ENCODE measurements at regions not wholly inside any gene's neighbourhood (a gene's known extent, or its start where the extent isn't known, plus 50 kb on each side); places are given as distances from the start of the nearest gene placed in this dataset.
A peak's percentile ranks its signal among the peaks of the same experiment; 100 is the strongest.
"Not testable (repeated sequence)": the region's sequence is repeated elsewhere in the genome, so short reads cannot be mapped to it uniquely, and the experiment has no call there.

- H3K4me3 ChIP-seq (ENCODE audit: low read depth, low read length) = not testable (repeated sequence)
- peak; percentile 30 for DNase-seq (ENCODE audit: low read depth)
These were observed 54.8 kb upstream of the ZNF717 start for GRCh38 chr3:75840160-75840559.

- H3K4me3 ChIP-seq (ENCODE audit: low read depth, low read length); DNase-seq (ENCODE audit: low read depth): not testable (repeated sequence)
These were observed 65.1 kb upstream of the ZNF717 start for GRCh38 chr3:75850301-75851008.

- no peak overlapping the region for H3K4me3 ChIP-seq (ENCODE audit: low read depth, low read length)
- no peak for DNase-seq (ENCODE audit: low read depth)
These were observed 77.8 kb upstream of the ZNF717 start for GRCh38 chr3:75863130-75863529.

DNA sequence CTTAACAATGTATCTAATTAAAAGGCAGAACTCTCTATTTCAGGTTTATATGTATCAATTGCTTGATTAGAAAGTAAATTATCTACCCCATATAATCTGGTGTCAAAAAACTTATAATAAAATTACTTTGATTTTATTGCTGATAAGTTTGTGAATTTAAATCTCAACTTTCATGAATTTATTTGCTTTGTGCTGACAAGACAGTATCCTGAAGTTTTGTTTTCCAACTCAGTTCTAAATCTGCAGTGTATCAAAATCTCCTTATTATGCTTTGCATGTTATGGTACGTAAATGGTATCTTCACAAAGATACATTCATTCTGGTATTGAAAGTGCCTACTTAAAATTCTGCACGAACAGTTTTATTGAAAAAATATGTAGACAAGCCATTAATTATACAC, 78.5 kb upstream of the ZNF717 start:
- no peak overlapping the region for H3K4me3 ChIP-seq (ENCODE audit: low read depth, low read length)
- no peak for DNase-seq (ENCODE audit: low read depth)

GRCh38 chr3:75883719-75884118, 98.4 kb upstream of the ZNF717 start:
- H3K4me3 ChIP-seq (ENCODE audit: low read depth, low read length); DNase-seq (ENCODE audit: low read depth): not testable (repeated sequence)

GRCh38 chr3:75886971-75887526, 101.7 kb upstream of the ZNF717 start:
- DNase-seq (ENCODE audit: low read depth) = no peak
- H3K4me3 ChIP-seq (ENCODE audit: low read depth, low read length) = no peak overlapping the region

DNA sequence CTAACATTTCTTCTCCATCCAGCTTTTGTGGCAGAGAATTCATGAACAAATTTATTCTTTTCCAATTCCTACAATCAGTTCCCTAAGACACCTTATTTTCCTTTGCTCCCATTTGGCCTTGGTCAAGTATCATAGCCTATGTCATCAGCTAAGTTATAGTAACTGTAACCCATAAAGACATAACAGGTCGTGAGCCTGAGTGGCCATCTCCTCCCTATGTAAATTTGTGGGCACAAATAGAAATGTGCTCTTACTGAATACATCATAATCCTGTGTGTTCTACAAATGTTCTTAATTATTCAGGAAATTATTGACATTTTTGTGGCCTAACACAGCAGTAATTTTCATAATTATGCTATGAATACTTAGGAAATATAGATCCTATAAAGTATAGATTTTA, 108.9 kb upstream of the ZNF717 start:
- no peak overlapping the region for H3K4me3 ChIP-seq (ENCODE audit: low read depth, low read length)
- DNase-seq (ENCODE audit: low read depth) = no peak

- H3K4me3 ChIP-seq (ENCODE audit: low read depth, low read length) = no peak overlapping the region
- DNase-seq (ENCODE audit: low read depth) = no peak
These were observed 110.9 kb upstream of the ZNF717 start for GRCh38 chr3:75896265-75896664.

GRCh38 chr3:75901446-75901845, 116.1 kb upstream of the ZNF717 start:
- DNase-seq (ENCODE audit: low read depth) = peak; percentile 24
- H3K4me3 ChIP-seq (ENCODE audit: low read depth, low read length) = not testable (repeated sequence)

GRCh38 chr3:75906555-75907112, 121.3 kb upstream of the ZNF717 start:
- no peak for DNase-seq (ENCODE audit: low read depth)

GRCh38 chr3:75913800-75914350, 128.5 kb upstream of the ZNF717 start:
- H3K4me3 ChIP-seq (ENCODE audit: low read depth, low read length) = no peak overlapping the region
- DNase-seq (ENCODE audit: low read depth) = no peak

More at GRCh38 chr3:75906555-75907112, 121.3 kb upstream of the ZNF717 start:
- peak overlapping the region; percentile 55 for H3K4me3 ChIP-seq (ENCODE audit: low read depth, low read length)

DNA sequence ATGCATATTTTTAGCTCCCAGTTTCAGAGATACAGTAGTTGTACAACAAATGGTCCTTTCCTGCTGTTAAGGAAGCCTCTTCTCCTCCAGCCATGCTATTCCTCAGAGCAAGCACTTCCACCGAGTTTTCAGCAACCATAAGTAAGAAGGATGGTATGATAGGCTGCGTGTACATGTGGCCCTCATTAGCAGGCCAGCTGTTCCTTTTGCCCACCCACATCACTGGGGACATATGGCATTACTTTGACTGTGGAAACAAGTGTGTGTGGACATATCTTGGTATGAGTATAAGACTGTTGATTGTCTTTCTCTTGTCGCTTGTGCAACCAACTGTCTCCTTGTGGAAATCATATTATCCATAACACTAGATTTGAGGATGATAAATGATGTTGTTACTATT, 129.4 kb upstream of the ZNF717 start:
- not testable (repeated sequence) for H3K4me3 ChIP-seq (ENCODE audit: low read depth, low read length); DNase-seq (ENCODE audit: low read depth)

DNA sequence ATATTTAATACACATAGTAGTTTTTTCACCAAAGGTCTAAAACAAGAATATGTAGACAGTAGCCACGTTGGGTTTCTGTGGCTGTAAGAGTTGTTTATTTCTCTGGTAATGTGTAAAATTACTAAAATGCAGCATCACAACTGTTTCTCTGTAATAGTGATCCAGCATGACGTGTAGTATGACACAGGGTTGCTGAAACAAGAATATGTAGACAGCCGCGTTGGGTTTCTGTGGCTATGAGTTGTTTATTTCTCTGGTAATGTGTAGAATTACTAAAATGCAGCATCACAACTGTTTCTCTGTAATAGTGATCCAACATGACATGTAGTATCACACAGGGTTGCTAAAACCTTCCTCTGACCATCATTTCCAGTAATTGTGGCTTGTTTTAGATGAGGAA, 153.6 kb upstream of the ZNF717 start:
- DNase-seq (ENCODE audit: low read depth) = no peak
- no peak overlapping the region for H3K4me3 ChIP-seq (ENCODE audit: low read depth, low read length)

DNA sequence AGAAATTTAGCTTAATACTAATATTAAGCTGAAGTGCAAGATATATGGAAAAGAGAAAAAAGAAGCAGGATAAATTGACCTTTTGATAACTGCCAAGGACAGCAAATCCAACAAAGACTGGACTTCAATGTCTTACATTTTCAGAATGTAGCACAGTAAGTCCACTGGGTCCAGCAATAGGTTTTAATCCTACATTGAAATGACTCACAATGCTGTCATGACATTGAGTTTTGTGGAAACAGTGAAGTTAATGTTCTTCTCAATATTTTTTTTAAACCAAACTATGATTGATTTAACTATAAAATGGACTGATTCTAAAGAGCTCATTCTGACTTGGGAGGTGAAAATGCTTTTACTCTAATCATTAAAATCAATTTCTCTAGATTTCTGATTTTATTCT, 166.6 kb upstream of the ZNF717 start:
- DNase-seq (ENCODE audit: low read depth) = no peak
- no peak overlapping the region for H3K4me3 ChIP-seq (ENCODE audit: low read depth, low read length)

DNA sequence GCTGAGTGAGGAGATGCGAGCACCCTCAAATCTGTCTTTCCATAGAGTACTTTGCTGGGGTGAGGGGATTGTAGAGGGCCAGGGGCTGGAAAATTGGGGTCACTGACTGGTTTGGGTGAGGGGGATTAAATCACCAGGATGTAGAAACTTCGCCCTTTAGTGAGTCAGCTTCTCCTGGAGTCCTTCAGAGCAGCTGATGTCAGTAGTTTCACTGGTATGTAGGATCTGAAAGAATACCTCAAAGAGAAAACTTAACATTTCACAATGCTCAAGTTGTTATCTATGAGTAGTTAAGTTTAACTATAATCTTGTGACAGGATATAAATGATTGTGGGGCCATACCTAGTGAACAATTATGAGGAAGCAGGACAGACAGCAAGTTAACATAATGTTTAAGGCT, 174.7 kb upstream of the ZNF717 start:
- not testable (repeated sequence) for DNase-seq (ENCODE audit: low read depth); H3K4me3 ChIP-seq (ENCODE audit: low read depth, low read length)

- H3K4me3 ChIP-seq (ENCODE audit: low read depth, low read length); DNase-seq (ENCODE audit: low read depth): not testable (repeated sequence)
These were observed 176.7 kb upstream of the ZNF717 start for GRCh38 chr3:75962054-75962453.

DNA sequence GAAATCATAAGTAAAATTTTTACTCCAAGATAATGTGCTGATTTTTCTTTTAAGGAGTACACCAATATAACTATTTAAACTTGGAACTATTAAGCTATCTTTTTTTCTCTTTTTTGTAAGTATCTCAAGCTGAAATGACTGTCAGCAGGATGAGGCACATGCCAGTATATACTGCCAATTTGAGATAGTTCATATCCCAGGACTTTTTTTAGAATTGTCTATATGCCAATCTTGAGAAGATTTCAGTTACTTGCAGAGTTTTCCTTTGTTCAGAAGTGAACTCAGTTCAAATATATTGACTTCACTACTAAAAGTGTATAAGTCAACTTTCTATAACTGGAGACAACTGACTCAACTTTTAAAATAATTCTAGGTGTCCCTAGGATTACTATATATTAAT, 181.7 kb upstream of the ZNF717 start:
- H3K4me3 ChIP-seq (ENCODE audit: low read depth, low read length) = no peak overlapping the region
- no peak for DNase-seq (ENCODE audit: low read depth)

DNA sequence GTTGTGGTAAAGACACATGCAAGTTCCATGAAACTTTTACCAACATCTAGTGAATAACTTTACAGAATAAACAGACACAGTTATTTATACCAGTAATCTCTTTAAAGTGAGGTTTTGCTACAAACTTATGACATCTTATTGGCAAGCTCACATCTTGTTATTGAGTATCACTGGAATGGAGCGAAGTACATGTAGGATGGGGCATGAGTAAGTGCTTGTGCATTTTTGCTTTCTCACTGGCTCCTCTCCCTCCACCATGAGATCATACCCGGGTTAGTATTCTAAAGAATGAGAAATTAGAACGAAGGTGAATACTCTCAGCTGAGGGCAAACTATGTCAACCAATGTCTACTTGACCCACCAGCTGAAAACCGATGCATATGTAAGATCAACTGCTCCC, 193.3 kb upstream of the ZNF717 start:
- no peak overlapping the region for H3K4me3 ChIP-seq (ENCODE audit: low read depth, low read length)

DNA sequence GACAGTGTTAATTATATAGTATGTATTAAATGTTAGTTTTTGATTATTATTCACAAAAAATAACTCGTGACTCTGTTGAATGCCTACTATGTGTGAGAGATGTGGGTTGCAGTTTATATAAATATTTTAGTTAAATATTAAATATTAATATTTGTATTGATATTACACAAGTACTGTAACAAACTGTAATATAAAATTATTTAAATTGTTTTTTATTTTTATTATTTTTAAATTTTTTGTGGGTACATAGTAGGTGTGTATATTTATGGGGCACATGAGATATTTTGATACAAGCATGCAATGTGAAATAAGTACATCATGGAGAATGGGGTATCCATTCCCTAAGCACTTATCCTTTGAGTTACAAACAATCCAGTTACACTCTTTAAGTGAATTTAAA, 196.1 kb upstream of the ZNF717 start:
- DNase-seq (ENCODE audit: low read depth) = no peak
- no peak overlapping the region for H3K4me3 ChIP-seq (ENCODE audit: low read depth, low read length)

More for the DNA sequence above, 193.3 kb upstream of the ZNF717 start:
- peak; percentile 49 for DNase-seq (ENCODE audit: low read depth)

DNA sequence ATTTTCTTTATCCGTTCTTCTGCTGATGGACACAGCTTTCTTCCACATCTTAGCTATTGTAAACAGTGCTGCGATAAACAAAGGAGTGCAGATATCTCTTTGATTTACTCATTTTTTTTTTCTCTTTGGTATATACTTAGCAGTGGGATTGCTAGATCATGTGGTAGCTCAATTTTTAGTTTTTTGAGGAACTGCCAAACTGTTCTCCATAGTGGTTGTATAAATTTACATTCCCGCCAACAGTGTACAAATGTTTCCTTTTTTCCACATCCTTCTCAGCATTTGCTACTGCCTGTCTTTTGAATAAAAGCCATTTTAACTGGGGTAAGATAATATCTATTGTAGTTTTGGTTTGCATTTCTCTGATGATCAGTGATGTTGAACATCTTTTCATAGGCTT, 196.8 kb upstream of the ZNF717 start:
- DNase-seq (ENCODE audit: low read depth) = no peak
- no peak overlapping the region for H3K4me3 ChIP-seq (ENCODE audit: low read depth, low read length)

- H3K4me3 ChIP-seq (ENCODE audit: low read depth, low read length) = no peak overlapping the region
- DNase-seq (ENCODE audit: low read depth) = no peak
These were observed 197.8 kb upstream of the ZNF717 start for GRCh38 chr3:75983111-75983510.

Measured in skeletal muscle cell (primary cell).